Testis (tissue), 2 donors: ENCODE measurements at regions not wholly inside any gene's neighbourhood (a gene's known extent, or its start where the extent isn't known, plus 50 kb on each side); places are given as distances from the start of the nearest gene placed in this dataset.

Experiments used
- CTCF ChIP-seq, 3 experiments: fragments of 450-650 bp in 2 of 3; fragments of 200-600 bp in 1 of 3; sonication (generic) in 1 of 3; IDR thresholded peaks; one replicate each; pipeline ENCODE4 v1.5.1; 2016 to 2019; ENCODE audit warnings: antibody characterized with exemption in 3 of 3, mild to moderate bottlenecking in 2 of 3, moderate library complexity in 1 of 3
- POLR2A ChIP-seq: fragments of 450-650 bp; IDR thresholded peaks from one replicate; pipeline ENCODE4 v1.6.1; 2017; ENCODE audit warnings: antibody characterized with exemption, mild to moderate bottlenecking, moderate library complexity

GRCh38 chr22:48584170-48584569, 1243.5 kb downstream of the BRD1 start:
- TF ChIP-seq CTCF (IDR thresholded peaks at IDR 0.05) (no peak), POLR2A (no peak)
